BJ (cell line): ENCODE measurements at regions not wholly inside any gene's neighbourhood (a gene's known extent, or its start where the extent isn't known, plus 50 kb on each side); places are given as distances from the start of the nearest gene placed in this dataset.

Experiments used
- CTCF ChIA-PET: fragments of 350-600 bp; formaldehyde crosslinking; extraction: SDS; loops from one replicate; lab custom pipeline; 2021; ENCODE audit warnings: antibody characterized with exemption, inconsistent platforms; lab: Yijun Ruan, JAX
- POLR2A ChIA-PET: fragments of 300-600 bp; sonication (Branson Sonifier 250); formaldehyde crosslinking; extraction: SDS; loops from one replicate; lab custom pipeline; 2021; ENCODE audit warnings: antibody characterized with exemption; lab: Charles Lee
- DNase-seq: peaks from one replicate; pipeline ENCODE4 v3.0.0-alpha.2; 2011; ENCODE audit warnings: low read depth
- H3K27me3 ChIP-seq: 2 replicates; pipeline ENCODE4 v1.6.0; 2011; ENCODE audit warnings: low read length; ENCODE audit not compliant: control insufficient read depth, insufficient read depth
- H3K36me3 ChIP-seq: 2 replicates; pipeline ENCODE4 v1.5.1; 2011; ENCODE audit warnings: low read length; ENCODE audit not compliant: control insufficient read depth, insufficient read depth
- H3K4me3 ChIP-seq: 2 replicates; pipeline ENCODE4 v1.5.1; 2011; ENCODE audit warnings: low read depth, mild to moderate bottlenecking, control low read depth, low read length
- CTCF ChIP-seq: IDR thresholded peaks from 2 replicates; pipeline ENCODE4 v1.5.1; 2011; ENCODE audit warnings: low read depth, mild to moderate bottlenecking, control low read depth, inconsistent platforms, low read length, moderate library complexity; ENCODE audit not compliant: insufficient read depth

GRCh38 chr2:9750224-9751215 lies 92.8 kb upstream of the TAF1B start:
- no peak for TF ChIP-seq CTCF
- CTCF ChIA-PET: interaction anchor here (0.7 to 1.7 kb wide), 3 partner anchors 18 to 324 kb away, joined by 3 to 4 read pairs (median 3); no protein-coding TSS in a partner anchor
- DNase-seq: no peak
- POLR2A ChIA-PET: no interaction called here
- Histone ChIP-seq H3K27me3 (no peaks in the 10 kb centered on the region; the same call in 1 of the 2 replicates), H3K4me3 (no peak overlapping the region), H3K36me3 (no peaks in the 10 kb centered on the region)

GRCh38 chr2:9751831-9752230 lies 91.4 kb upstream of the TAF1B start:
- Histone ChIP-seq H3K36me3 (no peaks in the 10 kb centered on the region), H3K4me3 (no peak overlapping the region), H3K27me3 (no peaks in the 10 kb centered on the region; the same call in 1 of the 2 replicates)
- ChIA-PET POLR2A (no interaction called here), CTCF (interaction anchor here (1.0 kb wide), 1 partner anchor 197 kb away, joined by 3 read pairs; no protein-coding TSS in a partner anchor)
- no peak for DNase-seq
- no peak for TF ChIP-seq CTCF

- Histone ChIP-seq H3K4me3 (no peak overlapping the region), H3K36me3 (no peaks in the 10 kb centered on the region), H3K27me3 (no peaks in the 10 kb centered on the region; the same call in 1 of the 2 replicates)
- POLR2A ChIA-PET: interaction anchor here (0.6 kb wide), 3 partner anchors 49 to 269 kb away, joined by 3 to 8 read pairs (median 3); no protein-coding TSS in a partner anchor
- CTCF ChIA-PET: interaction anchor here (0.7 to 3.2 kb wide), 2 partner anchors 18 to 433 kb away, joined by 3 to 15 read pairs; no protein-coding TSS in a partner anchor
- TF ChIP-seq CTCF: no peak
- peak; percentile 30 for DNase-seq
These were observed 90.6 kb upstream of the TAF1B start for GRCh38 chr2:9752441-9753275.

GRCh38 chr2:9753276-9753600 lies 90.0 kb upstream of the TAF1B start:
- DNase-seq: peak; percentile 72
- Histone ChIP-seq H3K36me3 (no peaks in the 10 kb centered on the region), H3K4me3 (no peak overlapping the region), H3K27me3 (no peaks in the 10 kb centered on the region; the same call in 1 of the 2 replicates)
- POLR2A ChIA-PET: no interaction called here
- TF ChIP-seq CTCF: no peak
- CTCF ChIA-PET: interaction anchor here (3.2 kb wide), 1 partner anchor 17 kb away, joined by 15 read pairs; no protein-coding TSS in a partner anchor
